ENCODE measurements at regions not wholly inside any gene's neighbourhood (a gene's known extent, or its start where the extent isn't known, plus 50 kb on each side); places are given as distances from the start of the nearest gene placed in this dataset.
"Not testable (repeated sequence)": the region's sequence is repeated elsewhere in the genome, so short reads cannot be mapped to it uniquely, and the experiment has no call there.

- DNase-seq (ENCODE audit: low read depth in 2 of 2, low spot score in 1 of 2): no peak
Measured at GRCh38 chr9:38195737-38196161, 126.7 kb upstream of the SHB start.

DNA sequence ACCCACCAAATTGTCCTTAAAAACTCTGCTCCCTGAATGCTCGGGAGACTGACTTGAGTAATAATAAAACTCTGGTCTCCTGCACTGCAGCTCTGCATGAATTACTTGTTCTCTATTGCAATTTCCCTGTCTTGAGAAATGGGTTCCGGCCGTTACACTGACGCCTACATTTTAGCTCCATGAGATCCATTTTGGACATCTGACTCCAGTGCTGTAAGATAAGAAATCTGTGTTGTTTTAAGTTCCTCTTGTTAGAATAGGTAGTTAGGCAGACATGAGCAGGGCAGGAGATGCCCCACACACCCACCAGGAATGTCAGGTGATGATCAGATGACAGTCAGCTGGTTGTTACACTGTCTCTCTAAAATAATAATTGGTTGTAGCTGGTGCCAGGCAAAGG, 125.8 kb upstream of the SHB start:
- DNase-seq (ENCODE audit: low read depth in 2 of 2, low spot score in 1 of 2): no peak

DNA sequence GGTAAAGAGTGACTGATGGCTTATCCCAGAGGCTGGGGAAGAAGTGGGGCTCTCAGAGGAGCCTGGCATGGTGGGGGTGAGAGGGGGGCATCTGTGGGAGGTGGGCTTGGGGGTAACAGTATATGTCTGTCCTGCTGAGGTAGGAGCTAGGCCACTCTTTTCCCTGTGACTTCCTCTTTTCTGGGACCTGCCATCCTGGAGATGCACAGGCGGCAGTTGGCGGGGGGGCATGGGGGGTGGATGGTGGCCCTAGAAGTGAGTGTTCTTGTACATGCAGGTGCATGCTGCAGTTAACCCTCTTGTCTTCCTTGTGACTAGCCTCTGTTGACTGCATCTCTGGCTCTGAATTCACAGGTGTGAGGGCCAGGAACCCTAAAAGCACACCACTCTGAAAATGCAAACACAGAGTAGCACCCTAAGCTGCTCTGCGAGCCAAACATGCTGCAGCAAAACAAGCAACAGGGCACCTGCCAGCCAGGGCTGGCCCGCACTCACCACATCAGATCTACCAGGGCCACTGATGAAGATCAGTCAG, 123.8 kb upstream of the SHB start:
- no peak for DNase-seq (ENCODE audit: low read depth in 2 of 2, low spot score in 1 of 2)

DNA sequence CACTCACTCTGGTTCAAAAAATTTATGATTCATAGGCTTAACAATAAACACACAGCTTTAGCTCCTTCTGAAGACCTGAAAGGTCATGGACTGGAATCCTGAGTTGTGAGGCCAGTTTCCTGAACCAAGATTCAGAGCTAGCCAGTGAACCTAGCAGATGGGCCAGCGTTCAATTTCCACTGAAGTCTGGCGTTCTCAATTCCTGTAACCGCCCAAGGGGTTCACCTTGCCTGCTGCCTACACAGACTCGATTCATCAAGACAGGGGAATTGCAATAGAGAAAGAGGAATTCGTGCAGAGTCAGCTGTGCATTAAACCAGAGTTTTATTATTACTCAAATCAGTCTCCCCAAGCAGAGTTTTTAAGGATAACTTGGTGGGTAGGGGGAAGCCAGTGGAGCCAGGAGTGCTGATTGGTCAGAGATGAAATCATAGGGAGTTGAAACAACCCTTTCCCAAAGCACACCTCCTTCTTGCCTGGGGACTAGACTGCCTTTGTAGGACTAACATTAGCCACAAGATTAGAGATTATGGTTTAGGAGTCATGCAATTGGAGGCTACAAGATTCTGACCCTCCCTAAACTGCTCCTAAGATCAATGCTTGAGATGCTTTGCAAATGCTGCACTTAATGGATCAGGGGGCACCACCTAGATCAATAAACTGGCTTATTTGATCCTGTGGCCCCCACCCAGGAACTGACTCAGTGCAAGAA, 117.5 kb upstream of the SHB start:
- DNase-seq (ENCODE audit: low read depth in 2 of 2, low spot score in 1 of 2): no peak

DNA sequence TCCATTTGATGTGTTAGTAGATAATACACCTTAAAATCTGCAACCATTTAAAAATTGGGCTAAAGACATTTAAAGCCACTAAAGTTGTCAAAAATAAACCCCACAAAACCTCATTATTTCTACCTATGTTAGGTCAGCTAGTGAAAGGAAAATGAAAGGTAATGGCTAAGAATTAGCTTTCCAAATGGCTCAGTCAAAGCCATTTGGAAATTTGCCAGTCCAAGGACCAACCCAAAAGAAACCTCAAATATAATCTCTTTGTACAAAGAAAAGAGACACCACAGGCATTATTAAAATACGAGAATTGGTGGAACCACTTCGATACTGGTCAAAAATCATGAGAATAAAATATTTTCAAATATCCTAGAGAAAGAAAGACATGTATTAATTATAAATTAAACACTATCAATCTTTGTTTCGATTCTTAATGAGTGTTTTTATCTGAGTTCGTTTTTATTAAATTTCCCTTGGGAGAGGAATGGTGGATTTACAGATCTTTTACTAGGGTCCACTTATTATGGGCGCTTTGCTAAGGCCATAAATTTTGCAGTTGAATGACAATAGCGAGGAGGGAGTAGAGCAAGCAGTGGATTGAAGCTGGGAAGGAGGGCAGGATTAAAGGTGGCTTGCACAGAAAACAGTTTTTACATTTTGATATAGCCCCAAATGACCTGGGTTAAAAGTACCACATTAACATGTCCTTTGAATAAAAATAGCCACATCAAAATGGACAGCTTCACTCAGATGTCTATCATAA, 116.8 kb upstream of the SHB start:
- no peak for DNase-seq (ENCODE audit: low read depth in 2 of 2, low spot score in 1 of 2)

GRCh38 chr9:38183994-38184568, 115.1 kb upstream of the SHB start:
- no peak for DNase-seq (ENCODE audit: low read depth in 2 of 2, low spot score in 1 of 2)

DNA sequence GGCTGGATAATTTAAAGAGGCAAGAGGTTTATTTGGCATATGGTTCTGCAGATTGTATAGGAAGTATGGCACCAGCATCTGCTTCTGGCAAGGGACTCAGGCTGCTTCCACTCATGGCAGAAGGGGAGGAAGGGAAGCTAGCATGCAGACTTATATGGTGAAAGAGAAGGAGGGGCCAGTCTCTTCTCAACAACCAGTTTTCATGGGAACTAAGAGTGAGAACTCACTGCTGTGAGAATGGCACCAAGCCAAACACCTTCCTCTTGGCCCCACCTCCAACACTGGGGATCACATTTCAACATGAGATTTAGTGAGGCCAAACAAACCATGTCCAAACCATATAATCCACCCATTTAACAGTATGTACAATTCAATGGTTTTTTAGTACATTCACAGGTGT, 113.3 kb upstream of the SHB start:
- no peak for DNase-seq (ENCODE audit: low read depth in 2 of 2, low spot score in 1 of 2)

GRCh38 chr9:38181866-38182265, 112.8 kb upstream of the SHB start:
- DNase-seq (ENCODE audit: low read depth in 2 of 2, low spot score in 1 of 2): no peak

- no peak for DNase-seq (ENCODE audit: low read depth in 2 of 2, low spot score in 1 of 2)
Measured at GRCh38 chr9:38181232-38181631, 112.2 kb upstream of the SHB start.

DNA sequence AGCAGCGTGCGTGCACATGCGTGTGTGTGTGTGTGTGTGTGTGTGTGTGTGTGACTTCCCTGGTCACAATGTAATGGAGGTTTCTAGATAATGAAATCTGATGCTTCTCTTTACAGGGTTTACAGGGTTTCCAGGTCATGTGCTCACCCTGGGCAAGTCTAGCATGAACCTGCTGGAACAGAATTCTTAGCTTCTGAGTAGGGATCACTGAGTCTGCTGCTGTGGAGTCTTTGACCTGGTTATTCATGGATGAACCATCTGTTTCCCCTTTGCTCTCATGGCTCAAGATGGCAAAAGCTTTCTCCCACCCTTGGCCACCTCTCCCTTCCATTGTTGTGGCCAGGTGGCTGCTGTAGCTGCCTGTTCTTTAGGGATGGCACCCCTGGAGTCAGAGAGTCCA, 111.6 kb upstream of the SHB start:
- no peak for DNase-seq (ENCODE audit: low read depth in 2 of 2, low spot score in 1 of 2)

DNA sequence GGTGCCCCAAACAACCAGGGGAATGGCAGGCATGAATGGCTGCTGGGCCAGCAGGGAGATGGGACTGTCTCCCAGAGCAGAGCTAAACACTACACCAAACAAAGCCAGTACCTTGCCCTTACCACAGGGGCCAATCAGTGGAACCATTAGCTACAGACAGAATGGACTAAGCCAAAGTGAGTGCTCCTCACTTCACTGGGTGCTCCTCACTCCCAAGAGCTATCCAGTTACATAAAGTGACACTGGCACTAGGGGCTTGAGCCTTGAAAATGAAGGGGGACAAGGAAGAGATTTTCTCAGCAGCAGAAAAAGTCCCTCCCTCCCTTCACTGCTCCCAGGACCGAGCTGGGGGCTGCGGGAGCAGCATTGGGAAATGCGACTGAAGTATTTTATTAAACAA, 110.9 kb upstream of the SHB start:
- no peak for DNase-seq (ENCODE audit: low read depth in 2 of 2, low spot score in 1 of 2)

- no peak for DNase-seq (ENCODE audit: low read depth in 2 of 2, low spot score in 1 of 2)
Measured at GRCh38 chr9:38178237-38178636, 109.2 kb upstream of the SHB start.

GRCh38 chr9:38177680-38178079, 108.7 kb upstream of the SHB start:
- DNase-seq (ENCODE audit: low read depth in 2 of 2, low spot score in 1 of 2): no peak

DNA sequence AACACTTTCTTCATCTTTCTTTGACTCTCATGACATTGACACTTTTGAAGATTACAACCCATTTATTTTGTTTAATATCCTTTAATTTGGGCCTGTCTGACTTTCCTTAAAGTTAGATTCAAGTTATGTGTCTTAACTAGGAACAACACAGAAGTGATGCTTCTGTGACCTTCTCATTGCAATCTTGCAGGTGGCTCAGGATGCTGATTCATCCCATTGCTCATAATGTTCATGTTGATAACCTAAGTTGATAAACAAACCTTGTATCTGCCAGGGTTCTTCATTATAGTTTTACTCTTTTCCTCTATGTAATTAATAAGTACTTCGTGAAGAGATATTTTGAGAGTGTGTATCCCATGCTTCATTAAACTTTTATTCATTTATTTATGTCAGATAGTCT, 107.2 kb upstream of the SHB start:
- DNase-seq (ENCODE audit: low read depth in 2 of 2, low spot score in 1 of 2): no peak

GRCh38 chr9:38175423-38175822, 106.4 kb upstream of the SHB start:
- DNase-seq (ENCODE audit: low read depth in 2 of 2, low spot score in 1 of 2): no peak

- DNase-seq (ENCODE audit: low read depth in 2 of 2, low spot score in 1 of 2): no peak
Measured at GRCh38 chr9:38172586-38172985, 103.6 kb upstream of the SHB start.

- no peak for DNase-seq (ENCODE audit: low read depth in 2 of 2, low spot score in 1 of 2)
Measured at GRCh38 chr9:38171926-38172325, 102.9 kb upstream of the SHB start.

GRCh38 chr9:38171538-38171884, 102.5 kb upstream of the SHB start:
- DNase-seq (ENCODE audit: low read depth in 2 of 2, low spot score in 1 of 2): no peak

- DNase-seq (ENCODE audit: low read depth in 2 of 2, low spot score in 1 of 2): not testable (repeated sequence)
Measured at GRCh38 chr9:38170763-38171537, 101.9 kb upstream of the SHB start.

DNA sequence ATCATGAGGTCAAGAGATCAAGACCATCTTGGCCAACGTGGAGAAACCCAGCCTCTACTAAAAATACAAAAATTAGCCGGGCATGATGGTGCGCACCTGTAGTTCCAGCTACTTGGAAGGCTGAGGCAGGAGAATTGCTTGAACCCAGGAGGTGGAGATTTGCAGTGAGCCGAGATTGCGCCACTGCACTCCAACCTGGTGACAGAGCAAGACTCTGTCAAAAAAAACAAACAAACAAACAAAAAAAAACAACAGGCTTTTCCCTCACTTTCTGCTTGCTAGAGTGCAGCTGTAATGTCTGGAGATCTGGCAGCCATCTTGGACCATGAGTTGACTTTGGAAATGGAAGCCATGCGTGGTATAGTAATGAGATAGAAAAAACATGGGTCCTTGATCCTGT, 101.1 kb upstream of the SHB start:
- DNase-seq (ENCODE audit: low read depth in 2 of 2, low spot score in 1 of 2): not testable (repeated sequence)

GRCh38 chr9:38166501-38166900, 97.5 kb upstream of the SHB start:
- DNase-seq (ENCODE audit: low read depth in 2 of 2, low spot score in 1 of 2): no peak
